ENCODE measurements at regions not wholly inside any gene's neighbourhood (a gene's known extent, or its start where the extent isn't known, plus 50 kb on each side); places are given as distances from the start of the nearest gene placed in this dataset.

DNA sequence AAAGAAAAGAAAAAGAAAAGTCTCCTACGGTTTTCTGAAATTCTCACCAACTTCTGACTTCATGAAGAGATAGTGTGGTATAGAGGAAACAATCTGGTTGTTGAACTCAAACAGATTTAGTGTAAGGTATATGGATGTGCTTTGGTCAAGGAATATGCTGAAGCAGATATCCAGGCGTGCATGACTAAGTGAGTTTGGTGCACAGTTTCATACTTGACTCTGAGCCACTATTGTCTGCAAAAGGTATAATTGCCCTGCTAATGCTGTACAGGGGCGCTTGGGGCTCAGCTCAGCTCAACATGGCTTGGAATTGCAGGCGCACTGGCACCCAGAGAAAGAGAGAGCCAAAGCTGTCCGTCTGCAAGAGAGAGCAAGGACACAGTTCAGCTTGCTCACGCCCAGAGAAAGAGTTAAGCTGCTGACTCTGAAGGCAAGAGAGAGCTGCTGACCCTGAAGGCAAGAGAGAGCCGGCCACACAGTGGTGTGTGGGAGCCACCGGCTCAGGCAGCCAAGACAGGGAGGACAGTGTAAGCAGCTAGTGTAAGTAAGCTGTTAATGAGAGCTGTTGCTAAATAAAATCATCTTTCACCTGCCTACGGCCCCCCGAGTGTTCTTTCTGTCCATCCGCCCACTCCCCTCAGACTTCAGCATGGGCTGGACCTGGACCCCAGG is 66.4 kb upstream of the SLC38A4 start:
- TF ChIP-seq, protein P1, sequence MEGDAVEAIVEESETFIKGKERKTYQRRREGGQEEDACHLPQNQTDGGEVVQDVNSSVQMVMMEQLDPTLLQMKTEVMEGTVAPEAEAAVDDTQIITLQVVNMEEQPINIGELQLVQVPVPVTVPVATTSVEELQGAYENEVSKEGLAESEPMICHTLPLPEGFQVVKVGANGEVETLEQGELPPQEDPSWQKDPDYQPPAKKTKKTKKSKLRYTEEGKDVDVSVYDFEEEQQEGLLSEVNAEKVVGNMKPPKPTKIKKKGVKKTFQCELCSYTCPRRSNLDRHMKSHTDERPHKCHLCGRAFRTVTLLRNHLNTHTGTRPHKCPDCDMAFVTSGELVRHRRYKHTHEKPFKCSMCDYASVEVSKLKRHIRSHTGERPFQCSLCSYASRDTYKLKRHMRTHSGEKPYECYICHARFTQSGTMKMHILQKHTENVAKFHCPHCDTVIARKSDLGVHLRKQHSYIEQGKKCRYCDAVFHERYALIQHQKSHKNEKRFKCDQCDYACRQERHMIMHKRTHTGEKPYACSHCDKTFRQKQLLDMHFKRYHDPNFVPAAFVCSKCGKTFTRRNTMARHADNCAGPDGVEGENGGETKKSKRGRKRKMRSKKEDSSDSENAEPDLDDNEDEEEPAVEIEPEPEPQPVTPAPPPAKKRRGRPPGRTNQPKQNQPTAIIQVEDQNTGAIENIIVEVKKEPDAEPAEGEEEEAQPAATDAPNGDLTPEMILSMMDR (conservative IDR thresholded peaks at IDR 0.05 in 1 of 2, IDR thresholded peaks at IDR 0.05 in 1 of 2; ENCODE audit: extremely low read depth in 1 of 2, insufficient read depth in 1 of 2, low read depth in 1 of 2, low read length in 2 of 2): no peak
- TF ChIP-seq EZH2 (IDR thresholded peaks at IDR 0.05; ENCODE audit: borderline replicate concordance, low read length): no peak

Data from mammary epithelial cell (primary cell).